A172 (cell line): ENCODE measurements at regions not wholly inside any gene's neighbourhood (a gene's known extent, or its start where the extent isn't known, plus 50 kb on each side); places are given as distances from the start of the nearest gene placed in this dataset.

Experiments
- DNase-seq: peaks from one replicate; pipeline ENCODE4 v3.0.0-alpha.2; 2015; ENCODE audit warnings: low spot score

DNA sequence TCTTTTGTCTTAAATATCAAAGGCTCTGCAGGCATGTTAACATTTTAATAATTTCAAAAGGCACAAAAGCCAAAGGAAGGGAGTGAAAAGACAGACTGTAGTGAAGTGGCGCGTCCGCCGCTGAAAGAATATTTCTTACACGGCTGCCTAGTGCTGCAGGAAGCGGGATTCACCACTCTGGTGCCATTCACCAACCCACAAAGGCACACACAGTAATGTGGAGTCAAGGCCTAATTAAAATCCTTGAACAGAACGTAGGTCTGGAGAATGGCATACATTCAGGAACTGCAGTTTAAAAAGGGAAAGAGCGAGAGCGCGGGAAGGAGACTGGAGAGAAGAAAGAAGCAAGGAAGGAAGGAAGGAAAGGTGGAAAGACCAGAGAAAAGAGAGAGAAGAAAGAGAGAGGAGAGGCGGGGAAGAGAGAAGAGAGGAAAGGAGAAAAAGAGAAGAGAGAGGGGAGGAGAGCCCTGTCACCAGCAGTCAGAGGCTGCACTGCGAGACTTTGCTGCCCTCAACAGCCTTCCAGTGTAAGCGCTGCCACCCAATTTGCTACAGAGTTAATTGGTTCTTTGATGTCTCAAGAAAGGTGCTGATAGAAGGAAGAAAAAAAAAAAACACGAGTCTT lies 554.0 kb downstream of the MDFIC start:
- DNase-seq = peak; percentile 18

- DNase-seq = no peak
Observed at GRCh38 chr7:115475206-115475605, 553.3 kb downstream of the MDFIC start.

DNA sequence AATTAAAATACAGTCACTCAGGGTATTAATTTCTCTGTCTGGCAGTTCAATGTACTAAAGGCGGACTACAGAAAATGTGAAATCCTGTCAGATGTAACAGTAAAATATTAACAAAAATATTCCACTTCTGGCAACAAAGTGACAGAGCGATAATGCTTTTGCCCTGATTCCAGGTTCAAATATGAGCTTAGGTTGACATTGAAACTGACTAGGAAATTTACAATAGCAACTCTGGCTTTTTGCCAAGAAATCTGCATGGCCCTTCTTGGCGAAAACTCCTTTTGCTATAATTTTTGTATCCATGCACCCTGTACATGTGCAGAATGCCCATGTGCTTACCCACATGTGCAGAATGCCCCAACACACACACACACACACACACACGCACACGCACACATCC lies 552.2 kb downstream of the MDFIC start:
- DNase-seq = no peak

DNA sequence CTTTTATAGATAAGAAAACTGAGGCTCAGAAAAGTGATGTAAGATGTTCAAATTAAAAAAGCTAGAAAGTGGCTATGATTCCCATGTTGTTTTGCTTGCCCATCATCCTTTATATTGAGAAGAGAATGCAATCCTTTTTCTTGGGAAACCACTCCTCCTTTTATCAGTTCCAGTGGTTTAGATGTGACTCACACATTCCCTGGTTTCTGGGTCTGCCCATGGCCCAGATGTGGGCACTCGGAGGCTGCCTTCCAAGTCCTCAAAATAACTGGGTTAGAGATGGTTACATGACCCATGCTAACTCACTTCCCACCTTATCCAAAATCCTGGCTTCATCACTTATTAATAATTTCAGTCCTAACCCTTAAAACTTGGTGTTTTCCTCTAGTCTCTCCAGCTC lies 550.0 kb downstream of the MDFIC start:
- DNase-seq = peak; percentile 16

DNA sequence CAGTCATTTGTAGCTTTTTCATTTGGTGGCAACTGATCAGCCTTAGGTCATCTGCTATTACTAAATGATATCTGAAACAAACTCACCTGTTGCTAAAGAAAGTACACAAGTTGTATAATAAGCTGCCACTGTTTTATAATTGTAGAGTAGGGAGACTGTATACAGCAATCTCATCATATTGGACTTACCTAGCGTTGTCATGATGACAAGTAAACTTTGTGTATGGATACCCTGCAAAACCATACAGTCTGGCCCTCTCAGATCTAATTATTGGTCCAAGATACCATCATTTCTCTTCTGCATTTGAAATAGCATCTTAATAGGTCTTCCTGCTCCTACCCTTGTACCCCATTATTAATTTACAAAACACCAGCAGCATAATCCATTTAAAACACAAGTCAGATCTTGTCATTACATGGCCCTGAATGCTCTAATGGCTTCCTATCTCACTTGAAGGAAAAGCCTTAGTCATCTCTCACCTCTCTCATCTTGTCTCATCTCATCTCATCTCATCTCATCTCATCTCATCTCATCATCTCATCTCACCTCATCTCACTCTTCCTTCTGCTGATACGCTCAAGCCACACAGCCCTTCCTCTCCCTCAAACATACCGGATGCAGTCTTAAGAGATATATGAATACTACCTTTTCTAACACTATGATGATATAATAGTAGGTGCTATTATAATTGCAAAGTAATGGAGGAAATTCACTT lies 540.6 kb downstream of the MDFIC start:
- no peak for DNase-seq

GRCh38 chr7:115449689-115450088 lies 527.8 kb downstream of the MDFIC start:
- DNase-seq = no peak

GRCh38 chr7:115447495-115447894 lies 525.6 kb downstream of the MDFIC start:
- DNase-seq = no peak

DNA sequence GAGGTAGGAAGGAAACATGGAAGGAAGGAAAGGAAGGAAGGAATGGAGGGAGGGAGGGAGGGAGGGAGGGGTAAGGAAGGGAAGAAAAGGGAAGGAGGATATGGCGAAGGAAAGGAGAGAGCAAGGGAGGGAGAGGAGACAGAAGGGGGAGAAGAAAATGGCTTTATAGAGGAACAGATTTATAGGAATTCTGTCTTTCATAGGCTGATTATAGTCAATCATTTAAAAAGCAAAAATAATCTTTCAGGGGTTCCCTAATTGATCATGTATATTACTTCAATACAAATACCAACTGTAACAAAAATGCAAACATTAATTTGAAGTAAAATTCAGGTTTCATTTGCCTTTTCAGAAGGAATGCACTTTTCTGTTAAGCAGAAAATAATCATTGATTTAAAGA lies 519.1 kb downstream of the MDFIC start:
- DNase-seq = no peak

DNA sequence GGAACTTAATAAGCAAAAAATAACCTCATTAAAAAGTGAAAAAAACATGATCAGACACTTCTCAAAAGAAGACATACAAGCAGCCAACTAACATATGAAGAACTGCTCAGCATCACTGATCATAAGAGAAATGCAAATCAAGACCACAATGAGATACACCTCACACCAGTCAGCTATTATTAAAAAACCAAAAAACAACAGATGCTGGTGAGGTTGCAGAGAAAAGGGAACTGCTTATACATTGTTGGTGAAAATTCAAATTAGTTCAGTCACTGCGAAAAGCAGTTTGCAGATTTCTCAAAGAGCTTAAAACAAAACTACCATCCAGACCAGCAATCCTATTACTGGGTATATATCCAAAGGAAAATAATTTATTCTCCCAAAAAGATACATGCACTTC lies 513.3 kb downstream of the MDFIC start:
- DNase-seq = no peak

GRCh38 chr7:115429918-115430317 lies 508.0 kb downstream of the MDFIC start:
- no peak for DNase-seq

DNA sequence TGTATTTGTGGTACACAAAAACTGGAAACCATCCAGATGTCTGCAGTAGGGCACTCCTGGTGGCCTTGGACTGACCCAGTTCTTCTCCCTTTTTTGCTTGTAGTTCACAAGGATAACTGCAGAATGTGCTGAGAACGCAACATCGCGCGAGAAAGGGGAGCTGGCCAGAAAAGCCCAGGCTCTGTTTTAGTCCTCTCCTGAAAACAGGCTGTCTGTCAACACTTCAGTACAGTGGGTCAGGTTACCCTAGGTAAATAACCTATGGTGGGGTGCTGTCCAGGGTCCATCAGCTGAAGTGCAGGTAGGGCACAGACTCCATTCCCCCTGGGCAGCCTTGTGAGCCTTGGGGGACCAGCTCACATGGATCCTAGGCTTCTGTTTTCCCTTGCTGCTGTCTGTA lies 495.8 kb downstream of the MDFIC start:
- DNase-seq = no peak

DNA sequence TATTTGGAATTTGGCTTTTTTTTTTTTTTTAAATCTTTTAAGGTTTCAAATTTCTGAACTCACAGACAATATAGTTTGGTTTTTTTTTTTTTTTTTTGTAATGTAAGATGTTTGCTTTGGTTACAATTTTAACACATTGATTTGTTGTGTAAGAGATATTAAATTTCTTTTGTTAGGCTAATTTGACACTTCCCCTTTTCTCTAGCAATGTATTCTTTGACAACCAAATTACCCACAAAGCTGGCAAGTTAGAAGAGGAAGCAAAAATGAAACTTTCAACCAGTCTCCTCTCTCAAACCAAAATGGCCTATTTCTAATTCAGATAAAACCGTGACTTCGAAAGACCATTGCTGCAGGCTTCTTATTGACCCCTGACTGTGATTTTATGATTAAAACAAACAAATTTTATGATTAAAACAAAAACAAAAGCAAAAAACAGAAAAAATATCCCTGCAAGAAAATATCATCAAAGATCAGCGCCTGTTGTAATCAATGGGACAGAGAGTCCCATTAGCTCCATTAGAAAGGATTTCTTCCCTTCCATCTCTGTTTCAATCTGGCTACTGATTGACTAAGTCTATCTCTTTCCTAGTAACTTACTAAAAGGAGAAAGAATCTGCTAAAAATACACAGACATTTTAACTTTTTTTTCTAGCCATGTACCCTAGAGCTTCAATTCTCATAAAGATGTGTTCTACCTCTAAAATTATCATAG lies 489.2 kb downstream of the MDFIC start:
- no peak for DNase-seq

- no peak for DNase-seq
Observed at GRCh38 chr7:115410434-115410820, 488.5 kb downstream of the MDFIC start.

- no peak for DNase-seq
Observed at GRCh38 chr7:115409682-115410433, 488.0 kb downstream of the MDFIC start.

- no peak for DNase-seq
Observed at GRCh38 chr7:115406219-115406618, 484.3 kb downstream of the MDFIC start.

DNA sequence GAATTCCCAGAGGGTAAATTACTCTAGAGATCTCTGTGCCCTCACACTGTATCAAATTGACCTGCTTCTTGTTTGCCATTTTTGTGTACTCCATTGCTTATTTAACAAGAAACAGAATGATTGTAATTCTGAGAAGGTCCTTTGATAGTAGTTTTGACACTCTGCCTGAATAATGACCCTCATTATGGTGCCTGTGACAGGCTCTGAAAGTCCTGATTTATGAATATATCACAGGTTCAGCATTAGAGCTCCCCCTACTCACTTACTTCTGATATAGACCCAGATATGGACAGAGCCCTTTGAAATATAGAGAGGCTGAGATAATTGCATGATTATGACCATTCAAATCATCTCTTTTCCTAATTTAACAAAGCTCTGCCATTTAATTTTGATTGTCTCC lies 465.2 kb downstream of the MDFIC start:
- DNase-seq = no peak

GRCh38 chr7:115379321-115379720 lies 457.4 kb downstream of the MDFIC start:
- DNase-seq = no peak

- DNase-seq = no peak
Observed at GRCh38 chr7:115368998-115369397, 447.1 kb downstream of the MDFIC start.

- no peak for DNase-seq
Observed at GRCh38 chr7:115363916-115364315, 442.0 kb downstream of the MDFIC start.

- DNase-seq = no peak
Observed at GRCh38 chr7:115359955-115360354, 438.1 kb downstream of the MDFIC start.

DNA sequence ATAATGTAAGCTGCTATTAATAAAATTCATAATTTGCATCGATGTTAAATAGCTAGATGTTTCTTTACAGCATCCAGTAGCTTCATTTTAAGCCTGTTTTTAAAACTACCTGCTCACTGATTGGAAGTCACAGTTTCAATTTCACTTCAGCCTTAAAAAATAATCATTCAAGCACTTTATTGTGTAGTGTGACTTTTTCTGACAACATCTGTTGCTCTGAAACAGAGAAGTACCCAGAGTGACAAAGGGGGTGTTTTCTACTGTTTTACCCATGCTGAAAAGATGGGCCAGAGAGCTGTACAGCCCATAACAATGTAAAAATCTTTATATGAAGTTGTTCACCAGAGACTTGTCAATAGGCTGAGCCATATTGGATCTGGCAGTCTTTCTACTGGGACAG lies 437.2 kb downstream of the MDFIC start:
- no peak for DNase-seq

DNA sequence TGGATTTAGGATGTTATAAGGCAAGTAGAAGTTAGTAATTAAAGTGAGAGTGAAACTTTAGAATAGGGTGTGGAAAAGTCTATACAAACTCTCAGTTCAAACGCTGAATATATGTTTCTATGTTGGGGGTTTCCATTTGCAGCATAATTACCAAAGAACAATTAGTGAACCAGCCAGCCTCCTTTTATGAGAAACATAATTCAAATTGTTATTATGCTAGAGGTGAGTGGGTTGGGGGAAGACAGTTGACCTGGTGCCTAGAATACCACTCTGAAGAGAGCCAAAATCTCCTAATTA lies 435.8 kb downstream of the MDFIC start:
- no peak for DNase-seq
